Bone marrow (tissue), 2 donors: ENCODE measurements at regions not wholly inside any gene's neighbourhood (a gene's known extent, or its start where the extent isn't known, plus 50 kb on each side); places are given as distances from the start of the nearest gene placed in this dataset.
"Not testable (repeated sequence)": the region's sequence is repeated elsewhere in the genome, so short reads cannot be mapped to it uniquely, and the experiment has no call there.

Experiments
- DNase-seq, 2 donors: peaks; one replicate each; lab custom pipeline; 2025; lab: John Stamatoyannopoulos, UW

DNA sequence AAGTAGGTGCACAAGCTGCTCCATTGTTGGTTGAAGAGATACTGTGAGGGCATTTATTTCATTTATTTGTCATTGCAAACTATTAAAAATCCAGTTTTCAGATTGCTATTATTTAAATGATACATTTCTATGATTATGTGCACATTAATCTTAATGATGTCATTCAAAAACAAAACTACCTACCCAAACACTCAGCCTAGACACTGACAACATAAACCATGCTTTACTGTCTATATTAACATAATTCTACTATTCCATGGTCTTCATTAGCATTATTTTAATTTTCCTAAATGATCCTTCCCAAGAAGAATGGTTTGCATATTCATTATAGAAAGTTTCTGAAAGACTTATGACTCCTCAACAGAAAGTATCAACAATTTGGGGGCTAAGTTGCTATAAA is 813.0 kb upstream of the SLITRK5 start:
- no peak for DNase-seq

DNA sequence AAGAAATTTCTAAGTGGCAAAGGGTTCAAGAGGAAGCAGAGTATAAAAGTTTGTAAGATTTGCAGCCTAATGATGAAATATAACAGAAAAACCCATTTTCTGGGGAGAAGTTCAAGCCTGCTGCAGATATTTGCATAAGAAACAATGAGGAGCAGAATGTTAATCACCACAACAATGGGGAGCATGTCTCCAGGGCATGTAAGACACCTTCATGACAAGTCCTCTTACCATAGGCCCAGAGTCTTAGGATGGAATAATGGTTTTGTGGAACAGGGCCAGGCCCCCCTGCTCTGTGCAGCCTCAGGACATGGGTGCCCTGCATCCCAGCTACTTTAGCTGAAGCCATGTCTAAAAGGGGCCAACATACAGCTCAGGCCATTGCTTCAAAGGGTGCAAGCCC is 809.0 kb upstream of the SLITRK5 start:
- DNase-seq = no peak

DNA sequence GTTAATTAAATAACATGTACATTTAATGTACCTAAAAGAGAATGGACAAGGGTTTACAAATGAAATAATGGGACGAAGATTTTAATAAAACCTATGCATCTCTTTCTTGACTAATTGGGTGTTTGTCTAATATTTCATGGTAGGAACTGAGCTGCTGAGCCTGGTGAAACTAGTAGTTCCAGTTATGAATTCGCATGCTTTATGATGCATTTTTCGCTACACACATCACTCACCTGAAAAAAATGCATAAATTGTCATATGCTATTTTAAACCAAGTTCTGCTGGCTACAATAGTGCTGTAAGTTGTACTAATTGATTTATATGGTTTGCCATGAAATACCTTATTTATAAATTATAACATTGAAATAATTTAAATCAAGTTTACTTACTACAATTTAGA is 806.8 kb upstream of the SLITRK5 start:
- DNase-seq = no peak

DNA sequence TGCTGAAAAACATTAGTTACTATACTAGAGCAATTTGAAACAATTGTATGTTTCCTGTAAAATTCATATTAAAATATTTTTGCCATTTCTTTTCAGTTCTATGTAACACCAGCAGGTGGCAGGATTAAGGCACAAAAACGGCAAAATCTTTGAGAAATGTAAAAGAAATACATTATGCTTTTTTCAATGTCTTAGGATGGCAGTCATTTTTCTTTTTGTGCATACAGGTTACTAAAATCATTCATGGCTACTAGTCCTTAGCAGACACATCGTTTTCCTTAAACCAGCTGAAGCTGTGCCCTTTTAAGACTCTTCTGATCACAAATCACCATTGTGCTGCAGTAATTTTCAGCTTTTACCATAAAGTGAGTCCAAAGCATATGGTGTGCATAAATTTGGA is 800.7 kb upstream of the SLITRK5 start:
- DNase-seq = peak in 1 of 2 donors; percentile 6

DNA sequence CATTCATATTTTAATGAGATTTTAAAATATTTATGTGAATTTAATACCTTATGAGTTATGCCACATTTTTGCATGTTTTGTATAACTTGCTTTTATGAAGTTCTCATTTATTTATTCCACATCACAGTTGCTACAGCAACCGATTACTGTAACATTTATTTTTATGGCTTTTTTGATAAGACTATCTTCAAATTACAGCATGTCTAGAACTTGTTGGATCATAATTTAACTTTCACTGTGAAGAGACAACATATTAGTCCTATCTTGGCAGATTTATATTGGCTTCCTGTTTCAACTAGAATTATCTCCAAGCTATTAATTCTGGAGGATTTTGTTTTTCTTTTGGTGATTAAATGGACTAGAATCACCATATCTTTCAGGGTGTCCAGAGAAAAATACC is 793.7 kb upstream of the SLITRK5 start:
- DNase-seq = no peak

DNA sequence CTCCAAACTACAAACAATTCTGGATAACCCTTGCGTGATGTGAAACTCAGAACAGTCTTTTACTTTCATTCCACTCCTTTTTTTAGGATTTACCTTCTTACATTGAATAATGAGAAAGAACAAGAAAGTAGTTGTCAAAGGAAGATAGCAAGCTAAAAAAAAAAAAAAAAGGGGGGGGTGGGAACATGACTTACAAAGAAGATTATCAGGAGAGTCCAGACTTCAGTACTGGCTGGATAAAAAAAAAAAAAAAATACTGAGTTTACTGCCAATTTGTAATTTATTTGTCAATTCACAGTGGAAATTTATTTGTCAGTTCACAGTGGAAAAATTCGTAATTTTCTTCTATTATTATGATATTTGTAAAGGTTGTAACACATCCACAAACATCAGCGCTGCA is 792.4 kb upstream of the SLITRK5 start:
- no peak for DNase-seq

DNA sequence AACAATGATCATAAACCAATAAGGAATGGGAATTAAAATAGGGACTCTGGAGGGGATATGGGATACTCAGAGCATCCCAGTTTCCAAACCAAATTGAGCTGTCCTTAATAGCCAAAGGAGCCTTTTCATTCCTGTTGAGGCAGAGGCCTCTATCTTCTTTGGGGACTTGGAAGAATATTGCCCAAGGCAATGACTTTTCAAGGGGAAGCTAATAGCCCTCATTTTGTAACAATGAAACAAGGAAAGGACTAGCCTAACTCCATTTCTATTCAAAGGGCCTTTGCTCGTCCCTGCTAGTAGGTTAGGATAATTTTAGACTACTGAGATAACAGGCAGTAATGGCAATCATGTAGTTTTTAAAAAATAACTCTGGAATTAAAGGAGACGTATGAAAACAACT is 789.8 kb upstream of the SLITRK5 start:
- no peak for DNase-seq

DNA sequence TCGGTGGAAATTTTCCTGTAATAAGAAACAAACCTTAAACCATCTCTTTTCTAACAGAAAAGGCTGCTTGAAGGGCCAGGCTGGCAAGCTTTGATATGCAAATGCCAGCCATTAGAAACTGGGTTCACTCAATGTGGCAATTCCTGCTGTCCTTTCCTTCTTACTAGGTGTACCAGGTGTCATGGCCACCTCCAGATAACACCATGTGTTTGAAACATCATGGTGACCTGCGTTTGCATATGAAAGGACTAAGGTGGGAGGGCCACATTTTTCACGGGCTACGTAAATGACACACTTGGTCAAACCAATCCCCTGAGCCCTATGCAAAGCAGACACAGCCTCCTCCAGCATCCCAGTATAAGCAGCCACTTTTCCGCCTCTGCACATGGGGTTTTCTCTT is 789.1 kb upstream of the SLITRK5 start:
- DNase-seq = no peak

DNA sequence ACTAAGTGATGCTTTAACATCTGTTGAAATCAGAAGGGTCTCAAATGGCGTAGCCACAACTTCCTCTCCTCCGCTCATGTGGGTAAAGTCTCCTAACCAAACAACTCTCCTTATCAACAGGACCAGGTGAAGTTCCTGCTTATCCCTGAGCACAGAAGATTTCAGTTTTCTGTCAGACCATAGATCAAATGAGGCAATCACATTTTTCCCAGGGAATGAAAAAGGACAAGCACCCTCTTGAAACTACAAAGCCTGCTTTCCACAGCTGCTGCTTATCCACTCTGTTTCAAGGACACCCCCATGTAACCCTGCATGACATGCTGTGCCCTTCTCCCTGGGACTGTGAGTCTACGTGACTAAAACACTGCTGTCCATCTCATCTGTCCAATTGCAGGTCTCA is 788.3 kb upstream of the SLITRK5 start:
- DNase-seq = no peak

DNA sequence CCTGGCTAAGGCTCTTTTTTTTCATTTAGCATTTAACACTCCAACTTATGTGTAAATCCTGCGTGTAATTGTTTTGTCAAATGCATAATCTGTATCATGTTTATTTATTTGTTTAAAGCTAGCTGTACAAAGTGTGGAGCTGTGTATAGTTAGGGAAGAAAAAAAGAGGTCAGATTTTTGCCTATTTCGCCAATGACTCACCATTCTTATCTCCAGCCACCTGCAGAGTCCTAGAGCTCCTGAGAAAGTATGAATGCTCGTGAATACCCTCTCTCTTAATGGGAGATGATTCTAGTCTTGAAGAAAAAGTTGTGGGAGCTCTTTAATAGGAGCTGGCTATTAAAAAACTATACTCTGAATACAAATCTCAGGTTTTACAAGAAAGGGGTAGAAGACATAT is 778.8 kb upstream of the SLITRK5 start:
- DNase-seq = no peak

DNA sequence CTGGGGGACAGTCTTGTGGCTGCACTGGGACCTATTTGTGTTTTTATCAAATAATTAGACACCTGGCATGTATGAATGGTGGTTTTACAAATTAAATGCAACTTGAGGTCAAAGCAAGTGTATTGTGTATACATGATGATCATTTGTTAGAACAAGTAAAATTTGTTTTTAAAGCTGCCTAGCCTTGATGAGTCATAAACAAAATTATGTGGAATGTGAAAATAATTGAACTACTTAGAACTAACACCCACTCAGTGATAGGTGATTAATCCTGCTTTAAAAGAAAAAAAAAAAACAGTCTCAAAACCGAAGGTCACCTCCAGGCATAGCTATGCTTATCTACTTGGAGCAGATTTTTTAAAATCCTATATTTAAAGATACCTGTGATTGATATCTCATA is 770.3 kb upstream of the SLITRK5 start:
- DNase-seq = no peak

DNA sequence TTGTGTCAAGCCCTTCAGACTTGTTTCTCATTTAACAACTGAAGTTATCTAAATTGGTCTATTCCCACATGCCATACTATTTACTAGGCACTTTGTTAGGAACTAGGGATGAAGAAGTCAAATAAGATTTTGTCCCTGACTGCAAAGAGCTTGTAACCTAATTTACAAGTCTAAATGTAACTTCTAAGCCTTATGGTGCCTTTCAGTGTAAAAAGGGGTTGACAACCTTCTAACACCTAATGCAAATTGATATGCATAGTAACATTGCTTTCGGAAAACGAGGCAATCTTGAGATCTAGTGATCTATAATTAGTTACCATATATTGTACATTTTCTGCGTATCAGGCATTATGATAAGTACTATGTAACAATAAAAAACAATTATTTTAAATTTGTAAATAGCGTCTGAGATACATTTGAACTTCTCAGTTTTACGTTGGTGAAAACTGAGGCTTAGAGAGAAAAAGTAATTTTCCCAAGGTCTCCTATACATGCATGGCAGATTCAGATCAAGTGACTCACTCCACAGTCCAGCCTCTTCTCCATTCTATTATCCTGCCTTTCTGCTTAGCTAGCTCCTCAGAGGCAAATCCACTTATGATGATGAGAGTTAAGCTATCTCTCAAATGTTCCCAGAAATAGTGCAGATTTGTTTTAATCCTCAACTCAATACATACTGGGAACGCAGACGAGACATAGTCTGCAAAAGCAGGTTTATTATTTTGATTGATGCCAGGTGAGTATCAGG is 764.9 kb upstream of the SLITRK5 start:
- no peak for DNase-seq

DNA sequence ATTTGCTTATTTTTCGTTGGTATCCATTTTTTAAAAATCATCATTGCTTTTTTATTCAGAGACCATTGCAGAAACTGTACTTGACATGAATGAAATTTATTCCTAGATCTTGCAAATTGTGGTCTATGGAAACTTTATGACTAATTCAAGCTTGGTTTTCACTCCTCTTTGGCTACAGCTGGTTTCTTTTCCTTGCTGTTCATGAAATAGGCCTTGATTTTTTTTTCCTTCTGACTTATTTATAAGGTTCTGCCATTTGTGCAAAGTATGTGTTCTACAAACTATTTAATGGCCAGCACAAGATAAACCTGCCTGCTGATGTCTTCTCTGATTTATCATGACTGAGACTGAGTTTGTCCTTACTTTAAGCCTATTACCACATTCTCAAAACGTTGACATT is 764.0 kb upstream of the SLITRK5 start:
- DNase-seq = no peak

DNA sequence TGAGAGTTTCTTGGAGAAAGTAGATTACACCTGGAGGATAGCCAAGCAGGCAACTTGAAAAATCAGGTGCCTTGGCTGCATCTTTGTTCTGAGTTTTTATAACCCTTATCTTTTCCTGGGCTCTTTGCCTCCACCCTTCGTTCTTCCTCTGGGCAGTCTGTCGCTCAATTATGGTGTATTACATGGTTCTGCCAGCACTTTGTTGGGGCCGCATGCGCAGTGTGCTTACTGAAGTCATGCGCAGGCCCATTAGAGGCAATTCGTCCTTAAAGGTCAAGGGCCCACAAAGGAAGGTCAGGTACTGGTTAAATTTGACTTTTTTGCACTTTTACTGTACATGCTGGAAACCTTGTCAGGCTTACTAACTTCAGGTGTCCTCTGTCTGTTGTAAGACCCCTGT is 761.9 kb upstream of the SLITRK5 start:
- DNase-seq = no peak

DNA sequence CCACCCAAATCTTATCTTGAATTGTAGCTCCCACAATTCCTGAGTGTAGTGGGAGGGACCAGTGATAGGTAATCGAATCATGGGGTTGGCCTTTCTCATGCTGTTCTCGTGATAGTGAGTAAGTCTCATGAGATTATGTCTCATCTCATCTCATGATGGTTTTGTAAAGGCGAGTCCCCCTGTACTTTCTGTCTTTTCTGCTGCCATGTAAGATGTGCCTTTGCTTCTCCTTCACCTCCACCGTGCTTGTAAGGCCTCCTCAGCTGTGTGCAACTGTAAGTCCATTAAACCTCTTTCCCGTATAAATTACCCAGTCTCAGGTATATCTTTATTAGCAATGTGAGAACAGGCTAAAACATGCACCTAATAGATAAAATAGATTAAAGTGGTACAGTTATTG is 756.4 kb upstream of the SLITRK5 start:
- no peak for DNase-seq

DNA sequence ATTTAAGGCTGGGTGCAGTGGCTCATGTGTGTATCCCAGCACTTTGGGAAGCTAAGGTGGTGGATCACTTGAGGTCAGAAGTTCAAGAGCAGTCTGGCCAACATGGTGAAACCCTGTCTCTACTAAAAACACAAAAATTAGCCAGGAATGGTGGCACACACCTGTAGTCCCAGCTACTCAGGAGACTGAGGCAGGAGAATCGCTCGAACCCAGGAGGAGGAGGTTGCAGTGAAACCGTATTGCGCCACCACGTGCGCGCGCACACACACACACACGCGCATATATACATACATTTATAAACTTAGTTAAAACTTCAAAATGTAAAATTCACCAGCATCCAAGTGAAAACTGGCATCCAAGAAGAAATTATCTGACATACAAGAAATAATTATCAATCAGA is 753.7 kb upstream of the SLITRK5 start:
- DNase-seq = not testable (repeated sequence)

DNA sequence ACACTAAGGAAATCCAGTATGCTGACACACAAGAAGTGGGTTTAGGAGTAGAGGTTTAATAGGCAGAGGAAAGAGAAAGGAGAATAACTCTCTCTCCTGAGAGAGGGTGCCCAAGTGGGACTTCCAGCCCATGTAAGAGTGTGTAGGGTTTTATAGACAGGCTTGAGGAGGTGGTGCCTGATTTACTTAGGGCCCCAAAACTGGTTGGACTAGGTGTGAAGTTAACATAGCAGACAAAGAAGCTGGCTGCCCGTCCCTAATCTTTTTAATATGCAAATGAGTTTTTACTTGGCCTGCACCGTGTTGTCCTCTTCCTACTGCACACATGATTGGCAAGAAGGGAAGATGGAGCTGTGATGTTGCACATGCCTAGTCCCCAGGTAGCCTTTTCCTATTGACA is 752.5 kb upstream of the SLITRK5 start:
- no peak for DNase-seq

DNA sequence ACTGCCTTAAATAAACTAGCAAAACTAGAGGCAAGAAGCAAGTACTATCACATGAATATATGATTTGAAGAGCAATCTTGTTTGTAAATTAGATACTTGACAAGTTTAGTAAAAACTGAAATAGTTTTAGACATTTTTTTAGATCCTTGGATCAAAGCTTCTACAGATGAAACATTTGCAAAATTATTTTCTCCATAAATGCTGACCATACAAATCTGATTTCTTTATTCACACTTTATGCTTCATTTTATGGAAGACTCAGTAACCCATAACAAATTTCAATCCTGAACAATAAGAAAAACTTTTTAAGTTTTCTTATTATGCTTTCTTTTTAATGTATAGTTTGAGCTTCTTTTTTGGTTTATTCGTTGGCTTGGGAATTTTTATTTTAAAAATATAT is 750.2 kb upstream of the SLITRK5 start:
- DNase-seq = no peak

DNA sequence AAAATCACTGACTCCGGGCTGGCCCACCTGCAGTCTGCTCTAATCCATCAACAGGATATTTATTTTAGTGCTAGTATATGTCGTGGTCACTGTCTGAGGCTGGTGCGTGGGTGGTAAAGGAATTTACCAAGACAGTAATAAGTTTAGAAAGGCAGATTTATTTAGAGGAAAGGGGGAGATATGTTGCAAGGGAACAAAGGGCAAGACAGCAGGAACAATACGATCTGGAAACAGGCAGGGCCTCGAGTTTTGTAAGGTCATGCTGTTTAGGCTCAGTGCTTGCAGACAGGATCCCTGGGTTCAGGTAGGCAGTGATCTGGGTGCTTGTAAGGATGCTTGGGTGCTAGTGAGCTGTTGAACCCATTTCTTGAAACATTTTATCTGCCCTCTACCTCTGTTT is 748.2 kb upstream of the SLITRK5 start:
- DNase-seq = no peak

DNA sequence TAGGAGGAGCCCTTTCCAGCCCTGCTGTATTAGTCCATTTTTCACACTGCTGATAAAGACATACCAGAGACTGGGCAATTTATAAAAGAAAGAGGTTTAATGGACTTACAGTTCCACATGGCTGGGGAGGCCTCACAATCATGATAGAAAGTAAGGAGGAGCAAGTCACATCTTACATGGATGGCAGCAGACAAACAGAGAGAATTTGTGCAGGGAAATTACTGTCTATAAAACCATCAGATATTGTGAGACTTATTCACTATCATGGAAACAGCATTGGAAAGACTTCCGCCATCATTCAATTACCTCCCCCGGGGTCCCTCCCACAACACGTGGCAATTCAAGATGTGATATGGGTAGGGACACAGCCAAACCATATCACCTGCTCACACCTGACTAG is 744.3 kb upstream of the SLITRK5 start:
- not testable (repeated sequence) for DNase-seq

DNA sequence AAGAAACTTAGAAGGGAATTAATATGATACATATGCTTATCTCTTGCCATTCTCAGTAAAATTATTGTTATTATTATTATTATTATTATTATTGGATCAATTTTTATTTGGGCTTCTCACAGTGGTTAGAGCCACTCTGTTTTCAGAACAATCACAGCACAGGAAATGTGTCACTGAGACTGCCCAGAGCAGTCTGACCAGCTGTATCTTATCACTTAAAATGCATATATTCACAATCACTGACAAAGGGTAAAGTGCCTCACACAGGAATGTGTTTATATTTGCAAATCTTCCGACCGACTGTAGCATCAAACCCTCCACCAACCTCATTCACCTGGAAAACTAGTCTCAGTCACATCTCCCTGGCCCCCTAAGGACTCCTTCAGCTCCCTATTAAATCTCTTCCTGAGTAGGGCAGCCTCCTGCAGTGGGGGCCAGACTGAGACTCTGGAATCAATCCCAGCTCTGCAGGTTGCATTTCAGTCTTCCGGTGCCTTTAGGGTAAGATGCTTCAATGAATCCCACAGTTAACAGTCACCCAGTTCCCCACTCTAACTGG is 738.3 kb upstream of the SLITRK5 start:
- DNase-seq = no peak

DNA sequence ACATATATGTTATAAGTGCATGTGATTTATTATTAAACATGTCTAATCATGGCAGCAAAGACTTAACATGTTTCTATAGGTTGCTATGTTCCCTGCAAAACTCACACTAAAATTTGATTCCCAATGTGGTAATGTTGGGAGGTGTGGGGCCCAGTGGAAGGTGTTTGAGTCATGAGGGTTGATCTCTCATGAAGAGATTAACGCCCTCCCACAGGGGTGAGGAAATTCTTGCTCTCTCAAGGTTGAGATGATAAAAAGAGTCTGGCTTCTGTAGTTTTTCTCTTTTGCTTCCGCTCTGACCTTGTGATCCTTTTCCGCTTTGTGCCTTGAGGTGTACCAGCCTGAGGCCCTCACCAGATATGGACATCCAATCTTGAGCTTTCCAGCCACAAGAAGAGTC is 737.5 kb upstream of the SLITRK5 start:
- DNase-seq = no peak

DNA sequence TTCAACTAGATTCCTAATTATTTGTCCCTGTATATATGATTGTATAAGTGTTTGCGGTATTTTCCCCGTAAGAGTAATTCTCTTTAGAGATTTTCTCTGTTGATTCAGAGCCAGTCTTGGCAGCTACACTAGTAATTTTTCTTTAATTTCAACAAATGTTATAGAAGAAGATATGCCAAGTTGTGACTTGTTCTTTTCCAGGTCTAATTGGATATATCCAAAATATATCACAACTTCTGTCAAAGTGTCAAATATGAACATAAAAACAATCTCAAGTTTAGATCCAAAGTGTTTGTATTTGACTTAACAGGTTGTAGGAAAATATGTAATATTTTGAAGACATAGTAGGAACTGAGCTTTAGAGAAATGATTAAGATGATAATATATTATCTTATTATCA is 733.9 kb upstream of the SLITRK5 start:
- no peak for DNase-seq

DNA sequence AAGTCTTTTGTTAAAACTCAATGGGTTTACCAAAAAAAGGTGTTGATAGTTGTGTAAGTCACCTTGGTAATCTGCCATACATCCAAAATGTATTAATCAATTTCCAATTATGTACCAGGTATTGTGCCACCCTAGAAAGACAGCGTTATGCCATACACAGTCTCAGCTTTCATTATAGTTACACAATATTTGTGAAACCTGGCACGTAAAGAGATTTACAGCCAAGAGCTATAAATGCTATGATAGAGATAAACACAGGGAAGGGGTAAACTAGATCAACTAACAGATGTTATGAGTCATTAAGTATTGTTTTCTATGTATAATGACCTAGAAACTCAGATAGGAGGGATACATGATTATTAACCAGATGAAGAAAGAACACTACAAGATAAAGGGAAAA is 725.6 kb upstream of the SLITRK5 start:
- no peak for DNase-seq
